PFSK-1 (cell line): ENCODE measurements at regions not wholly inside any gene's neighbourhood (a gene's known extent, or its start where the extent isn't known, plus 50 kb on each side); places are given as distances from the start of the nearest gene placed in this dataset.

Experiments
- POLR2AphosphoS5 ChIP-seq: IDR thresholded peaks from 2 replicates; pipeline ENCODE4 v1.6.1; 2012; ENCODE audit warnings: low read depth, mild to moderate bottlenecking, control low read depth, low read length, moderate library complexity
- SIN3A ChIP-seq: IDR thresholded peaks from 2 replicates; pipeline ENCODE4 v1.6.1; 2012; ENCODE audit warnings: mild to moderate bottlenecking, low read length, moderate library complexity, borderline replicate concordance; ENCODE audit not compliant: insufficient read depth
- TAF1 ChIP-seq: IDR thresholded peaks from 2 replicates; pipeline ENCODE4 v1.6.1; 2012; ENCODE audit warnings: low read length, control low read depth, borderline replicate concordance; ENCODE audit not compliant: insufficient read depth
- TF ChIP-seq, protein P1 (sequence below), 2 experiments: IDR thresholded peaks; 2 replicates each; pipeline versions ENCODE4 v1.6.1 to v1.8.0; 2011 to 2012; ENCODE audit warnings: low read depth in 2 of 2, low read length in 2 of 2, control low read depth in 1 of 2, inconsistent platforms in 1 of 2, mild to moderate bottlenecking in 1 of 2, moderate library complexity in 1 of 2; ENCODE audit not compliant: insufficient read depth in 1 of 2

DNA sequence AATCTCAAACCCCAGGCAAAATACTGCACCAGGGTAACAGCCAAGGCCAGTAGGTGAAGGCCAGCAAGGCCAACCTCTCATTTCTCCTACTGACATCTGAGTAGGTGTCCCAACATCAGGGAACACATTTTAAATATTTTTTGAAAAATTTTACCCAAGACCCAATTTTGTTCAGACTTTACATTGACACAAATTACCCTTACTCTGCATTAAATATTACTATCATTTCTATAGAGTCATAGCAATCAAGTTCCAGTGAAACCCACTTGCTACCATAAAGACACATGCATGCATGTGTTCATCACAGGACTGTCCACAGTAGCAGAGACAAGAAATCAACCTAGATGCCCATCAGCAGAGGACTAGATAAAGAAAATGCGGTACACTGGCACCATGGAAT, 99.9 kb downstream of the NRN1 start:
- TF ChIP-seq TAF1 = no peak
- no peak for TF ChIP-seq SIN3A
- no peak for TF ChIP-seq POLR2AphosphoS5
- TF ChIP-seq, protein P1, sequence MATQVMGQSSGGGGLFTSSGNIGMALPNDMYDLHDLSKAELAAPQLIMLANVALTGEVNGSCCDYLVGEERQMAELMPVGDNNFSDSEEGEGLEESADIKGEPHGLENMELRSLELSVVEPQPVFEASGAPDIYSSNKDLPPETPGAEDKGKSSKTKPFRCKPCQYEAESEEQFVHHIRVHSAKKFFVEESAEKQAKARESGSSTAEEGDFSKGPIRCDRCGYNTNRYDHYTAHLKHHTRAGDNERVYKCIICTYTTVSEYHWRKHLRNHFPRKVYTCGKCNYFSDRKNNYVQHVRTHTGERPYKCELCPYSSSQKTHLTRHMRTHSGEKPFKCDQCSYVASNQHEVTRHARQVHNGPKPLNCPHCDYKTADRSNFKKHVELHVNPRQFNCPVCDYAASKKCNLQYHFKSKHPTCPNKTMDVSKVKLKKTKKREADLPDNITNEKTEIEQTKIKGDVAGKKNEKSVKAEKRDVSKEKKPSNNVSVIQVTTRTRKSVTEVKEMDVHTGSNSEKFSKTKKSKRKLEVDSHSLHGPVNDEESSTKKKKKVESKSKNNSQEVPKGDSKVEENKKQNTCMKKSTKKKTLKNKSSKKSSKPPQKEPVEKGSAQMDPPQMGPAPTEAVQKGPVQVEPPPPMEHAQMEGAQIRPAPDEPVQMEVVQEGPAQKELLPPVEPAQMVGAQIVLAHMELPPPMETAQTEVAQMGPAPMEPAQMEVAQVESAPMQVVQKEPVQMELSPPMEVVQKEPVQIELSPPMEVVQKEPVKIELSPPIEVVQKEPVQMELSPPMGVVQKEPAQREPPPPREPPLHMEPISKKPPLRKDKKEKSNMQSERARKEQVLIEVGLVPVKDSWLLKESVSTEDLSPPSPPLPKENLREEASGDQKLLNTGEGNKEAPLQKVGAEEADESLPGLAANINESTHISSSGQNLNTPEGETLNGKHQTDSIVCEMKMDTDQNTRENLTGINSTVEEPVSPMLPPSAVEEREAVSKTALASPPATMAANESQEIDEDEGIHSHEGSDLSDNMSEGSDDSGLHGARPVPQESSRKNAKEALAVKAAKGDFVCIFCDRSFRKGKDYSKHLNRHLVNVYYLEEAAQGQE (IDR thresholded peaks at IDR 0.05; ENCODE audit: insufficient read depth in 1 of 2, low read depth in 2 of 2, low read length in 2 of 2) = no peak
